Spleen (tissue), 11 donors: ENCODE measurements at regions not wholly inside any gene's neighbourhood (a gene's known extent, or its start where the extent isn't known, plus 50 kb on each side); places are given as distances from the start of the nearest gene placed in this dataset.
"Not testable (repeated sequence)": the region's sequence is repeated elsewhere in the genome, so short reads cannot be mapped to it uniquely, and the experiment has no call there.

Source experiments
- DNase-seq: peaks from one replicate; pipeline ENCODE4 v3.0.0-alpha.2; 2020
- H3K27ac ChIP-seq, 8 donors: fragments of 200-600 bp; sonication (generic) in 7 of 8; 1 replicate in 4 of 8; 2 replicates in 4 of 8; pipeline versions ENCODE4 v1.5.0 to v1.8.0; 2016 to 2021; ENCODE audit warnings: inconsistent platforms in 4 of 8, mild to moderate bottlenecking in 4 of 8, moderate library complexity in 1 of 8
- H3K27me3 ChIP-seq, 7 donors: fragments of 200-600 bp; sonication (generic) in 6 of 7; replicated peaks in 1 of 7; 1 replicate in 4 of 7; 2 replicates in 3 of 7; pipeline versions ENCODE4 v1.5.0 to v1.8.0; 2016 to 2021; ENCODE audit warnings: inconsistent platforms in 3 of 7, mild to moderate bottlenecking in 1 of 7
- H3K36me3 ChIP-seq, 6 donors: fragments of 200-600 bp; sonication (generic) in 5 of 6; 1 replicate in 4 of 6; 2 replicates in 2 of 6; pipeline versions ENCODE4 v1.5.0 to v1.8.0; 2016 to 2021; ENCODE audit warnings: inconsistent platforms in 2 of 6
- H3K4me1 ChIP-seq, 6 donors: fragments of 200-600 bp; sonication (generic) in 5 of 6; 1 replicate in 3 of 6; 2 replicates in 3 of 6; pipeline versions ENCODE4 v1.5.0 to v1.8.0; 2016 to 2021; ENCODE audit warnings: inconsistent platforms in 3 of 6
- H3K4me3 ChIP-seq, 8 donors: fragments of 200-600 bp; sonication (generic) in 7 of 8; 1 replicate in 4 of 8; 2 replicates in 4 of 8; pipeline versions ENCODE4 v1.5.0 to v1.8.0; 2016 to 2021; ENCODE audit warnings: inconsistent platforms in 4 of 8, mild to moderate bottlenecking in 4 of 8, moderate library complexity in 2 of 8
- H3K9me3 ChIP-seq, 8 donors: fragments of 200-600 bp; sonication (generic) in 7 of 8; 1 replicate in 4 of 8; 2 replicates in 4 of 8; pipeline versions ENCODE4 v1.5.0 to v1.8.0; 2016 to 2021; ENCODE audit warnings: inconsistent platforms in 4 of 8
- POLR2A ChIP-seq, 3 donors: fragments of 450-650 bp; IDR thresholded peaks; one replicate each; pipeline ENCODE4 v1.5.1; 2017; ENCODE audit warnings: antibody characterized with exemption in 3 of 3, mild to moderate bottlenecking in 1 of 3
- POLR2AphosphoS5 ChIP-seq, 3 donors: sonication (generic); formaldehyde crosslinking; IDR thresholded peaks; one replicate each; pipeline ENCODE4 v1.5.1; 2017; ENCODE audit warnings: antibody characterized with exemption in 3 of 3
- WGBS, 5 donors: extraction: QIAGEN DNeasy Blood & Tissue Kit in 3 of 5; methylation state at CpG; one replicate each; pipeline versions ENCODE4 v1.1.5 to v1.1.7; 2013 to 2018; 5-methylcytosine and 5-hydroxymethylcytosine counted together
- intact Hi-C: fragments of 100-400 bp; cut with DNase I; formaldehyde crosslinking; loops from one replicate; pipeline ENCODE4 v1.15.0; 2023; ENCODE audit warnings: low total_unique reads
- TF ChIP-seq, protein P1 (sequence below), 11 experiments: fragments of 200-600 bp in 7 of 11; fragments of 450-650 bp in 4 of 11; sonication (generic) in 4 of 11; IDR thresholded peaks in 8 of 11; conservative IDR thresholded peaks in 3 of 11; 1 replicate in 7 of 11; 2 replicates in 4 of 11; pipeline versions ENCODE4 v1.4.0 to v1.8.0; 2016 to 2021; ENCODE audit warnings: antibody characterized with exemption in 11 of 11, inconsistent platforms in 4 of 11, mild to moderate bottlenecking in 1 of 11
- donor health status: healthy with polysubstance abuse.
- donor health status: DM: no; HTN: no; CAD: no; lungs with moderate emphysema.
- donor health status: DM: no; HTN: no; CAD: no.
- donor health status: Bipolar disorder and iron deficiency.
- donor health status: healthy.
- donor health status: DM: no; HTN: no; CAD: no.
- donor health status: DM: yes; HTN: yes; CAD: no.

DNA sequence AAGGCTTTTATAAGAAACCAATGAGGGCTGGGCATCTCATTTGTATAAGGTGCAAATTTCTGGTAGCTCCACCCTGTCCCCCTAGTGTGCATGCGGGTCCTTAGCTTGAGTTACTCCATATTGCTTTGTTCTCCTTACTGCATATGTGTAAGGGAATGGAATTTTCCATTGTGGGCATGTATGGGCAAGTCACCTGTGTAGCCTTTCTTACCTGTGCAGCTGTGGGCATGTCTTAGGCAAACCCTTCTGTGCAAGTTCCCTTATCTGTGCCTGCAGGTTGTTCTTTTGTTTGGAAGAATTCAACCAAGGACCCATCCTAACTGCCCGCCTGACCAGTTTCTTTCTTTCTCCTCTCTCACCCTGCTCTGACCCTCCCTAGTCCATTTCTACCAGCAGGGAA, 122.8 kb upstream of the HS3ST4 start:
- peaks cover 0 to 8% (median 0%) of the 10 kb centered on the region in 8 donors for H3K9me3 ChIP-seq
- 85 to 98% (median 88%) methylated on average over 2 of the region's 2 CpGs for WGBS, 5 donors
- no peaks in the 10 kb centered on the region for H3K36me3 ChIP-seq
- intact Hi-C loops: no loop called here
- TF ChIP-seq, protein P1, sequence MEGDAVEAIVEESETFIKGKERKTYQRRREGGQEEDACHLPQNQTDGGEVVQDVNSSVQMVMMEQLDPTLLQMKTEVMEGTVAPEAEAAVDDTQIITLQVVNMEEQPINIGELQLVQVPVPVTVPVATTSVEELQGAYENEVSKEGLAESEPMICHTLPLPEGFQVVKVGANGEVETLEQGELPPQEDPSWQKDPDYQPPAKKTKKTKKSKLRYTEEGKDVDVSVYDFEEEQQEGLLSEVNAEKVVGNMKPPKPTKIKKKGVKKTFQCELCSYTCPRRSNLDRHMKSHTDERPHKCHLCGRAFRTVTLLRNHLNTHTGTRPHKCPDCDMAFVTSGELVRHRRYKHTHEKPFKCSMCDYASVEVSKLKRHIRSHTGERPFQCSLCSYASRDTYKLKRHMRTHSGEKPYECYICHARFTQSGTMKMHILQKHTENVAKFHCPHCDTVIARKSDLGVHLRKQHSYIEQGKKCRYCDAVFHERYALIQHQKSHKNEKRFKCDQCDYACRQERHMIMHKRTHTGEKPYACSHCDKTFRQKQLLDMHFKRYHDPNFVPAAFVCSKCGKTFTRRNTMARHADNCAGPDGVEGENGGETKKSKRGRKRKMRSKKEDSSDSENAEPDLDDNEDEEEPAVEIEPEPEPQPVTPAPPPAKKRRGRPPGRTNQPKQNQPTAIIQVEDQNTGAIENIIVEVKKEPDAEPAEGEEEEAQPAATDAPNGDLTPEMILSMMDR (IDR thresholded peaks at IDR 0.05 in 8 of 11, conservative IDR thresholded peaks at IDR 0.05 in 3 of 11): no peak
- TF ChIP-seq POLR2A (IDR thresholded peaks at IDR 0.05) (no peak), POLR2AphosphoS5 (IDR thresholded peaks at IDR 0.05) (no peak)
- no peak overlapping the region for H3K4me3 ChIP-seq
- H3K27ac ChIP-seq: no peak overlapping the region
- DNase-seq: no peak
- no peaks in the 10 kb centered on the region for H3K27me3 ChIP-seq
- H3K4me1 ChIP-seq: no peaks in the 10 kb centered on the region

- no peaks in the 10 kb centered on the region for H3K36me3 ChIP-seq
- H3K4me1 ChIP-seq: no peaks in the 10 kb centered on the region
- no peak for DNase-seq
- TF ChIP-seq POLR2A (IDR thresholded peaks at IDR 0.05) (no peak), POLR2AphosphoS5 (IDR thresholded peaks at IDR 0.05) (no peak)
- TF ChIP-seq, protein P1 (IDR thresholded peaks at IDR 0.05 in 8 of 11, conservative IDR thresholded peaks at IDR 0.05 in 3 of 11): no peak
- H3K4me3 ChIP-seq: no peak overlapping the region
- no peak overlapping the region for H3K27ac ChIP-seq
- intact Hi-C loops: no loop called here
- peaks cover 0 to 21% (median 10%) of the 10 kb centered on the region in 8 donors for H3K9me3 ChIP-seq
- WGBS, 5 donors: 59 to 76% (median 72%) methylated on average over 3 of the region's 3 CpGs
- H3K27me3 ChIP-seq: no peaks in the 10 kb centered on the region
Observed at GRCh38 chr16:25566183-25566582, 125.6 kb upstream of the HS3ST4 start.

DNA sequence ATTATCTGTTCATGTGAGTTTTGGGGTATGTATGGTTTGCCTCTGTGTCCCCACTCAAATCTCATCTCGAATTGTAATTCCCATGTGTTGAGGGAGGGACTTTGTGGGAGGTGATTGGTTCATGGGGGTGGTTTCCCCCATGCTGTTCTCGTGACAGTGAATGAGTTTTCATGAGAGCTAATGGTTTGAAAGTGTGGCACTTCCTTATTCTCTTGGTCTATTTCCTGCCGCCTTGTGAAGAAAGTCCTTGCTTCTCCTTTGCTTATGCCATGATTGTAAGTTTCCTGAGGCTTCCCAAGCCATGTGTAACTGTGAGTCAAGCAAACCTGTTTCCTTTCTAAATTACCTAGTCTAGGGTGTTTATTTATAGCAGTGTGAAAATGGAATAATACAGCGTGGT, 128.1 kb upstream of the HS3ST4 start:
- Histone ChIP-seq H3K27me3 (no peaks in the 10 kb centered on the region), H3K4me3 (no peak overlapping the region), H3K9me3 (peaks cover 0 to 38% (median 29%) of the 10 kb centered on the region in 8 donors), H3K36me3 (no peaks in the 10 kb centered on the region), H3K4me1 (no peaks in the 10 kb centered on the region), H3K27ac (no peak overlapping the region)
- 56 to 77% (median 65%) methylated on average over 4 of the region's 4 CpGs for WGBS, 5 donors
- intact Hi-C loops: no loop called here
- no peak for DNase-seq
- TF ChIP-seq POLR2A (IDR thresholded peaks at IDR 0.05) (no peak), POLR2AphosphoS5 (IDR thresholded peaks at IDR 0.05) (no peak)
- TF ChIP-seq, protein P1 (IDR thresholded peaks at IDR 0.05 in 8 of 11, conservative IDR thresholded peaks at IDR 0.05 in 3 of 11): no peak

GRCh38 chr16:25561723-25562122, 130.0 kb upstream of the HS3ST4 start:
- DNase-seq, H3K4me3 ChIP-seq, H3K27ac ChIP-seq, H3K4me1 ChIP-seq, H3K36me3 ChIP-seq, H3K27me3 ChIP-seq, intact Hi-C loops: not testable (repeated sequence)
- WGBS, 5 donors: 92 to 99% (median 95%) methylated on average over 3 of the region's 3 CpGs
- peaks cover 0 to 40% (median 29%) of the 10 kb centered on the region in 8 donors for H3K9me3 ChIP-seq

GRCh38 chr16:25556968-25557312, 134.8 kb upstream of the HS3ST4 start:
- H3K27me3 ChIP-seq, DNase-seq, H3K4me3 ChIP-seq, H3K36me3 ChIP-seq, intact Hi-C loops, H3K4me1 ChIP-seq, H3K27ac ChIP-seq: not testable (repeated sequence)
- WGBS, 5 donors: 71 to 92% (median 83%) methylated on average over 4 of the region's 4 CpGs
- peaks cover 0 to 43% (median 26%) of the 10 kb centered on the region in 8 donors for H3K9me3 ChIP-seq

DNA sequence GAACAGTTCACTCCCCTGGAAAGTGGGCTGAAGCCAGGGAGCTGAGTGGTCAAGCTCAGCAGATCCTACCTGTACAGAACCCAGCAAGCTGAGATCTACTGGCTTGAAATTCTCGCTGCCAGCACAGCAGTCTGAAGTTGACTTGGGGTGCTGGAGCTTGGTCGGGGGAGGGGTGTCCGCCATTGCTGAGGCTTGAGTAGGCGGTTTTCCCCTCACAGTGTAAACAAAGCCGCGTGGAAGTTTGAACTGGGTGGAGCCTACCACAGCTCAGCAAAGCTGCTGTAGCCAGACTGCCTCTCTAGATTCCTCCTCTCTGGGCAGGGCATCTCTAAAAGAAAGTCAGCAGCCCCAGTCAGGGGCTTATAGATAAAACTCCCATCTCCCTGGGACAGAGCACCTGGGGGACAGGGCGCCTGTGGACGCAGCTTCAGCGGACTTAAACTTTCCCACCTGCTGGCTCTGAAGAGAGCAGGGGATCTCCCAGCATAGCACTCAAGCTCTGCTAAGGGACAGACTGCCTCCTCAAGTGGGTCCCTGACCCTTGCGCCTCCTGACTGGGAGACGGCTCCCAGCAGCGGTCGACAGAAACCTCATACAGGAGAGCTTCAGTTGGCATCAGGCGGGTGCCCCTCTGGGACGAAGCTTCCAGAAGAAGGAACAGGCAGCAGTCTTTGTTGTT, 135.3 kb upstream of the HS3ST4 start:
- H3K36me3 ChIP-seq, H3K4me3 ChIP-seq, DNase-seq, H3K4me1 ChIP-seq, H3K27me3 ChIP-seq, H3K27ac ChIP-seq, intact Hi-C loops: not testable (repeated sequence)
- 78 to 86% (median 85%) methylated on average over 12 to 15 of the region's 15 CpGs for WGBS, 5 donors
- peaks cover 0 to 39% (median 21%) of the 10 kb centered on the region in 8 donors for H3K9me3 ChIP-seq
